ENCODE measurements at regions not wholly inside any gene's neighbourhood (a gene's known extent, or its start where the extent isn't known, plus 50 kb on each side); places are given as distances from the start of the nearest gene placed in this dataset.

DNA sequence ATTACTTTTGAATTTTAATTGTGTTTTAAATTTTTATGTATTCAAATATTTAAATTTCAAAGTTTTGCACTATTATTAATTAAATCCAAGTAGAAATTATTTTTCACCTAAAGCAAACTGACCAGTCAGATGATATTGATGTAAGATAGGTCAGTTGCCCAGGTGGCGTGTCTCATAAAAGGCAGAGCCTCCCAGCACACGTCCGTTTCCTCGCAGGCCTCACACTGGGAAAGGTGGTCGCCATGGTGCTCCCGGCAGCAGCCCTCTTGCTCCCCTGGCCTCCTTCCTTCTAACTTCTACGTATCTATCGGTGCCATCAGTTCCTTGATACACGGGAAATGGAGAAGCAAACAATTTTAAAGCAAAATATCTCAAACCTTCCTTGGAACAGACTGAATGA, 516.8 kb downstream of the GALR1 start:
- Histone ChIP-seq H3K27ac (no peak overlapping the region), H3K4me3 (no peak overlapping the region), H3K36me3 (ENCODE audit: low read depth, missing control alignments) (no peaks in the 10 kb centered on the region), H3K9me3 (no peaks in the 10 kb centered on the region), H3K4me1 (no peaks in the 10 kb centered on the region), H3K27me3 (no peaks in the 10 kb centered on the region)
- intact Hi-C loops (cut with DNase I; ENCODE audit: low total_unique reads): no loop called here
- WGBS, 2 donors: 72 to 78% methylated on average over 9 of the region's 9 CpGs
- TF ChIP-seq POLR2A (IDR thresholded peaks at IDR 0.05) (no peak), CTCF (IDR thresholded peaks at IDR 0.05) (no peak)
- DNase-seq: no peak

DNA sequence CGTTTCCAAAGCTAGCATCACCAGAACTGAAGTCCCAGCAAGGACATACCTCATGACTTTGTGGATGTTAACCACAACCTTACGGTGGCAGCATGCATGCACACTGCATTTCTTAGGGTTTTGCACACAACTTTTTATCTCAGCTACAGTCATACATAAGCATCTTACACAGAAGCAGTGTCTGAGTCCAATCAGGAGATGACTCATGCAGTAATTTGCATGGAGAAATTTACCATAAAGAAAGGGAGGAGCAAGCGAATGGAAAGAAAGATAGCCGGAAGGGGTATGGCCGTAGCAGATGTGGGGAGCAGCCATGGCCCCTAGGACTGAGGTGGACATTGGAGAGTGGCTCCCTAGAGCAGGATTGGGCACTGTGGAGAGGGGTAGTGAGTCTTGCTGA, 522.5 kb downstream of the GALR1 start:
- Histone ChIP-seq H3K4me1 (no peaks in the 10 kb centered on the region), H3K4me3 (no peak overlapping the region), H3K27me3 (no peaks in the 10 kb centered on the region), H3K9me3 (no peaks in the 10 kb centered on the region), H3K36me3 (ENCODE audit: low read depth, missing control alignments) (no peaks in the 10 kb centered on the region), H3K27ac (no peak overlapping the region)
- intact Hi-C loops (cut with DNase I; ENCODE audit: low total_unique reads): no loop called here
- TF ChIP-seq POLR2A (IDR thresholded peaks at IDR 0.05) (no peak), CTCF (IDR thresholded peaks at IDR 0.05) (no peak)
- 62 to 85% methylated on average over 5 of the region's 5 CpGs for WGBS, 2 donors
- no peak for DNase-seq

DNA sequence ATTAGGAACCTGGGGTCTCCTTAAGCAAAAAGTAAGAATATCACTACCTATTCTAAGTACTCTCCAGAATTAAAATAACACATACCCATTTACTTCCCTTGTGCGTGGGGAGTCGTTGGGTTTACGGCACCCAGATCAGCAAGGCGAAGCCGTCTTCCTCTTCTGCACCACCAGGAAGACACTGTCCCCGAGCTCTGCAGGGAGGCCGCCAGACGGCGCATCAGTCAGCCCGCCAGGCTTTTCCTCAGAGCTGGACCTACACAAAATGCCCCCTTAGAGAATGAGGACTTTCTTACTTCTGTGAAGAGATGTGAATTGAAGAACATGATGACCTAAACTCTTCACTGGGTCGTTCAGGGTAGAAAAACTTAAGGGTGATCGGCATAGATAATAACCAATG, 526.5 kb downstream of the GALR1 start:
- intact Hi-C loops (cut with DNase I; ENCODE audit: low total_unique reads): no loop called here
- Histone ChIP-seq H3K4me1 (no peaks in the 10 kb centered on the region), H3K27ac (no peak overlapping the region), H3K9me3 (no peaks in the 10 kb centered on the region), H3K4me3 (no peak overlapping the region), H3K36me3 (ENCODE audit: low read depth, missing control alignments) (no peaks in the 10 kb centered on the region), H3K27me3 (no peaks in the 10 kb centered on the region)
- no peak for DNase-seq
- no peak for TF ChIP-seq CTCF (IDR thresholded peaks at IDR 0.05)
- no peak for TF ChIP-seq POLR2A (IDR thresholded peaks at IDR 0.05)
- 87 to 92% methylated on average over 12 of the region's 12 CpGs for whole genome bisulfite sequencing, 2 donors

DNA sequence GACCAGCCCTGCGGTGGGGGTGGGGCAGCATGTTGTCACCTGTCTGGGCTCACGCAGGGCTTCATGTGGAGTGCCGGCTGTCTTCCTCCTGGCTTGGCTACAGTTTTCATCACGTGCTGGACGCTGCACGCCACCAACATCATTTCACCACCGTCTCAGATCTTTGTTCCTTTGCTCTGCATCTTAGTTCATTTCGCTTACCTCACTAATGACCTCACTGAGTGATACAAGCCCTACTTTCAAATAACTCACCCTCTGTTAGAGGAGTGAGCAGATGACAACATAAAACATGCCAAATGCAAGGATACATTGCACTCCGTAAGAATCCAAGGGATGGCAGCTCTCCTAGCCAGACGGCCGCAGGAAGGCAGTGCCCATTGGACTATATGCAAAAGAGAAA, 527.5 kb downstream of the GALR1 start:
- Histone ChIP-seq H3K4me3 (no peak overlapping the region), H3K36me3 (ENCODE audit: low read depth, missing control alignments) (no peaks in the 10 kb centered on the region), H3K9me3 (no peaks in the 10 kb centered on the region), H3K27me3 (no peaks in the 10 kb centered on the region), H3K27ac (no peak overlapping the region), H3K4me1 (no peaks in the 10 kb centered on the region)
- DNase-seq: no peak
- WGBS, 2 donors: 91 to 94% methylated on average over 11 of the region's 11 CpGs
- intact Hi-C loops (cut with DNase I; ENCODE audit: low total_unique reads): no loop called here
- TF ChIP-seq CTCF (IDR thresholded peaks at IDR 0.05): no peak
- TF ChIP-seq POLR2A (IDR thresholded peaks at IDR 0.05): no peak

- intact Hi-C loops (cut with DNase I; ENCODE audit: low total_unique reads): no loop called here
- Histone ChIP-seq H3K4me1 (no peaks in the 10 kb centered on the region), H3K4me3 (no peak overlapping the region), H3K36me3 (ENCODE audit: low read depth, missing control alignments) (no peaks in the 10 kb centered on the region), H3K27ac (no peak overlapping the region), H3K27me3 (no peaks in the 10 kb centered on the region), H3K9me3 (no peaks in the 10 kb centered on the region)
- no peak for TF ChIP-seq POLR2A (IDR thresholded peaks at IDR 0.05)
- TF ChIP-seq CTCF (IDR thresholded peaks at IDR 0.05): no peak
- DNase-seq: no peak
- WGBS, 2 donors: 80 to 82% methylated on average over 18 of the region's 18 CpGs
Measured at GRCh38 chr18:77784759-77785379, 535.2 kb downstream of the GALR1 start.
